ENCODE measurements at regions not wholly inside any gene's neighbourhood (a gene's known extent, or its start where the extent isn't known, plus 50 kb on each side); places are given as distances from the start of the nearest gene placed in this dataset.

GRCh38 chr5:117435203-117435602 is 860.6 kb upstream of the SEMA6A start:
- no peak for TF ChIP-seq ETS1 (IDR thresholded peaks at IDR 0.05)
- TF ChIP-seq STAT1 (IDR thresholded peaks at IDR 0.05; ENCODE audit: unreplicated experiment): no peak
- TF ChIP-seq JUNB (IDR thresholded peaks at IDR 0.05; ENCODE audit: unreplicated experiment): no peak
- no peak for TF ChIP-seq ZNF462 (CRISPR knock-in tag; IDR thresholded peaks at IDR 0.05)
- no peak for TF ChIP-seq CTCF (conservative IDR thresholded peaks at IDR 0.05; ENCODE audit: low read depth in 2 of 2)
- no peak overlapping the region for H2AFZ ChIP-seq
- H3K27me3 ChIP-seq (ENCODE audit: insufficient read depth): no peaks in the 10 kb centered on the region
- H3K27ac ChIP-seq (ENCODE audit: low read depth): no peak overlapping the region
- H3K36me3 Mint-ChIP-seq (ENCODE audit: low read depth): no peaks in the 10 kb centered on the region
- H3K27me3 Mint-ChIP-seq (ENCODE audit: insufficient read depth, low read depth, poor library complexity): no peaks in the 10 kb centered on the region
- H3K4me3 ChIP-seq: no peak overlapping the region
- no peak overlapping the region for H3K4me2 ChIP-seq
- peaks cover 32% of the 10 kb centered on the region for H3K4me1 Mint-ChIP-seq
- H3K9me3 Mint-ChIP-seq: no peaks in the 10 kb centered on the region
- no peaks in the 10 kb centered on the region for H3K79me2 ChIP-seq (replicated peaks; ENCODE audit: insufficient read depth)
- no peaks in the 10 kb centered on the region for H3F3A ChIP-seq (replicated peaks; ENCODE audit: low read depth)
- no peak for ATAC-seq
- H3K9me2 ChIP-seq (ENCODE audit: insufficient read depth): no peaks in the 10 kb centered on the region
- H3K36me3 ChIP-seq (ENCODE audit: insufficient read depth): no peaks in the 10 kb centered on the region
- H3K4me3 Mint-ChIP-seq: no peak overlapping the region
- no peak for DNase-seq (ENCODE audit: low spot score)
- H4K20me1 ChIP-seq (replicated peaks; ENCODE audit: insufficient read depth): no peaks in the 10 kb centered on the region
- no peak overlapping the region for H3K27ac Mint-ChIP-seq
- H3K4me1 ChIP-seq (ENCODE audit: insufficient read depth): peaks cover 20% of the 10 kb centered on the region

Measured in GM23338 (cell line).